PFSK-1 (cell line): ENCODE measurements at regions not wholly inside any gene's neighbourhood (a gene's known extent, or its start where the extent isn't known, plus 50 kb on each side); places are given as distances from the start of the nearest gene placed in this dataset.

ENCODE experiments used
- FOXP2 ChIP-seq: optimal IDR thresholded peaks from 2 replicates; pipeline ENCODE3; 2011; ENCODE audit warnings: borderline replicate concordance, control low read depth, inconsistent platforms; ENCODE audit not compliant: insufficient read depth; ENCODE audit errors: extremely low read length, extremely low read depth
- POLR2AphosphoS5 ChIP-seq: IDR thresholded peaks from 2 replicates; pipeline ENCODE4 v1.6.1; 2012; ENCODE audit warnings: low read depth, mild to moderate bottlenecking, control low read depth, low read length, moderate library complexity
- REST ChIP-seq, 2 experiments: IDR thresholded peaks; 2 replicates each; pipeline versions ENCODE4 v1.6.1 to v1.8.0; 2011 to 2012; ENCODE audit warnings: low read depth in 2 of 2, low read length in 2 of 2, control low read depth in 1 of 2, inconsistent platforms in 1 of 2, mild to moderate bottlenecking in 1 of 2, moderate library complexity in 1 of 2; ENCODE audit not compliant: insufficient read depth in 1 of 2
- SIN3A ChIP-seq: IDR thresholded peaks from 2 replicates; pipeline ENCODE4 v1.6.1; 2012; ENCODE audit warnings: mild to moderate bottlenecking, low read length, moderate library complexity, borderline replicate concordance; ENCODE audit not compliant: insufficient read depth
- TAF1 ChIP-seq: IDR thresholded peaks from 2 replicates; pipeline ENCODE4 v1.6.1; 2012; ENCODE audit warnings: low read length, control low read depth, borderline replicate concordance; ENCODE audit not compliant: insufficient read depth

- TF ChIP-seq SIN3A, result no peak
Observed at GRCh38 chr3:71872256-71872655, 87.3 kb upstream of the PROK2 start.

GRCh38 chr3:71870966-71871512 is 86.1 kb upstream of the PROK2 start:
- TF ChIP-seq FOXP2, result no peak
- TF ChIP-seq SIN3A, result no peak
- no peak for TF ChIP-seq TAF1
- TF ChIP-seq POLR2AphosphoS5, result no peak
- no peak for TF ChIP-seq REST (IDR thresholded peaks at IDR 0.05; ENCODE audit: insufficient read depth in 1 of 2, low read depth in 2 of 2, low read length in 2 of 2)

GRCh38 chr3:71868876-71869275 is 83.9 kb upstream of the PROK2 start:
- TF ChIP-seq SIN3A, result no peak
- no peak for TF ChIP-seq TAF1

- TF ChIP-seq SIN3A (no peak), POLR2AphosphoS5 (no peak), REST (IDR thresholded peaks at IDR 0.05; ENCODE audit: insufficient read depth in 1 of 2, low read depth in 2 of 2, low read length in 2 of 2) (no peak), FOXP2 (no peak), TAF1 (no peak)
Observed at GRCh38 chr3:71865727-71866126, 80.8 kb upstream of the PROK2 start.

- TF ChIP-seq FOXP2 (no peak), SIN3A (no peak), TAF1 (no peak), POLR2AphosphoS5 (no peak), REST (IDR thresholded peaks at IDR 0.05; ENCODE audit: insufficient read depth in 1 of 2, low read depth in 2 of 2, low read length in 2 of 2) (no peak)
Observed at GRCh38 chr3:71863563-71864190, 78.7 kb upstream of the PROK2 start.

GRCh38 chr3:71862371-71863140 is 77.6 kb upstream of the PROK2 start:
- TF ChIP-seq POLR2AphosphoS5 (no peak), SIN3A (no peak)

GRCh38 chr3:71859123-71859519 is 74.2 kb upstream of the PROK2 start:
- TF ChIP-seq TAF1 (no peak), FOXP2 (no peak)
